Liver (tissue), 8 donors: ENCODE measurements at regions not wholly inside any gene's neighbourhood (a gene's known extent, or its start where the extent isn't known, plus 50 kb on each side); places are given as distances from the start of the nearest gene placed in this dataset.

ENCODE experiments used
- DNase-seq: peaks from one replicate; pipeline ENCODE4 v3.0.0-alpha.2; 2017; ENCODE audit warnings: low spot score
- H3K27ac ChIP-seq, 2 donors: one replicate each; pipeline ENCODE4 v1.7.0; 2013; ENCODE audit warnings: inconsistent platforms in 2 of 2, low read length in 2 of 2, control low read depth in 1 of 2, low read depth in 1 of 2, mild to moderate bottlenecking in 1 of 2
- H3K27me3 ChIP-seq, 4 donors: one replicate each; pipeline versions ENCODE4 v1.6.1 to v1.7.0; 2013; ENCODE audit warnings: low read length in 3 of 4, inconsistent platforms in 1 of 4, mild to moderate bottlenecking in 1 of 4, moderate library complexity in 1 of 4; ENCODE audit not compliant: control insufficient read depth in 4 of 4, insufficient read depth in 4 of 4
- H3K36me3 ChIP-seq, 4 donors: one replicate each; pipeline versions ENCODE4 v1.6.1 to v1.7.0; 2013; ENCODE audit warnings: low read length in 3 of 4, mild to moderate bottlenecking in 3 of 4, low read depth in 1 of 4, moderate library complexity in 1 of 4; ENCODE audit not compliant: control insufficient read depth in 4 of 4, insufficient read depth in 3 of 4
- H3K4me1 ChIP-seq, 4 donors: one replicate each; pipeline versions ENCODE4 v1.6.1 to v1.7.0; 2013; ENCODE audit warnings: low read length in 3 of 4, mild to moderate bottlenecking in 3 of 4, moderate library complexity in 1 of 4; ENCODE audit not compliant: control insufficient read depth in 4 of 4, insufficient read depth in 4 of 4
- H3K4me3 ChIP-seq, 3 donors: one replicate each; pipeline versions ENCODE4 v1.6.1 to v1.7.0; 2013; ENCODE audit warnings: low read length in 3 of 3, control low read depth in 1 of 3, low read depth in 1 of 3, mild to moderate bottlenecking in 1 of 3
- H3K9ac ChIP-seq, 2 donors: one replicate each; pipeline ENCODE4 v1.7.0; 2013; ENCODE audit warnings: low read length in 2 of 2, mild to moderate bottlenecking in 2 of 2, moderate library complexity in 2 of 2, control low read depth in 1 of 2, low read depth in 1 of 2
- H3K9me3 ChIP-seq, 4 donors: one replicate each; pipeline versions ENCODE4 v1.6.1 to v1.7.0; 2013; ENCODE audit warnings: low read length in 3 of 4; ENCODE audit not compliant: control insufficient read depth in 4 of 4
- ATF3 ChIP-seq: IDR thresholded peaks from 2 replicates; pipeline ENCODE4 v1.6.1; 2016; ENCODE audit warnings: antibody characterized with exemption
- CTCF ChIP-seq: fragments of 150-350 bp; IDR thresholded peaks from 2 replicates; pipeline ENCODE4 v1.5.1; 2017; ENCODE audit warnings: improper control_type of control experiment, low read depth, low read length; ENCODE audit not compliant: missing input control
- EGR1 ChIP-seq, 2 donors: IDR thresholded peaks; 2 replicates each; pipeline ENCODE4 v1.6.1; 2016 to 2018; ENCODE audit warnings: antibody characterized with exemption in 2 of 2, low read depth in 2 of 2
- FOXA1 ChIP-seq: IDR thresholded peaks from 2 replicates; pipeline ENCODE4 v1.6.1; 2016; ENCODE audit warnings: antibody characterized with exemption
- FOXA2 ChIP-seq: IDR thresholded peaks from 2 replicates; pipeline ENCODE4 v1.6.1; 2016; ENCODE audit warnings: antibody characterized with exemption
- GABPA ChIP-seq, 2 donors: IDR thresholded peaks in 1 of 2; conservative IDR thresholded peaks in 1 of 2; 2 replicates each; pipeline ENCODE4 v1.6.1; 2016; ENCODE audit warnings: antibody characterized with exemption in 2 of 2, mild to moderate bottlenecking in 1 of 2, moderate library complexity in 1 of 2
- HNF4A ChIP-seq, 2 donors: conservative IDR thresholded peaks; 2 replicates each; pipeline ENCODE4 v1.6.1; 2016; ENCODE audit warnings: antibody characterized with exemption in 2 of 2, mild to moderate bottlenecking in 2 of 2
- HNF4G ChIP-seq: IDR thresholded peaks from 2 replicates; pipeline ENCODE4 v1.6.1; 2016; ENCODE audit warnings: antibody characterized with exemption
- JUND ChIP-seq, 2 donors: IDR thresholded peaks; 2 replicates each; pipeline ENCODE4 v1.6.1; 2016; ENCODE audit warnings: antibody characterized with exemption in 2 of 2
- NR2F2 ChIP-seq: IDR thresholded peaks from 2 replicates; pipeline ENCODE4 v1.6.1; 2016; ENCODE audit warnings: antibody characterized with exemption
- RAD21 ChIP-seq, 2 donors: IDR thresholded peaks; 2 replicates each; pipeline ENCODE4 v1.6.1; 2016; ENCODE audit warnings: antibody characterized with exemption in 2 of 2, mild to moderate bottlenecking in 2 of 2
- REST ChIP-seq: IDR thresholded peaks from 2 replicates; pipeline ENCODE4 v1.6.1; 2016; ENCODE audit warnings: antibody characterized with exemption, mild to moderate bottlenecking
- RXRA ChIP-seq, 2 donors: IDR thresholded peaks; 2 replicates each; pipeline ENCODE4 v1.6.1; 2017 to 2018; ENCODE audit warnings: antibody characterized with exemption in 2 of 2, mild to moderate bottlenecking in 1 of 2
- SP1 ChIP-seq: IDR thresholded peaks from 2 replicates; pipeline ENCODE4 v1.6.1; 2018; ENCODE audit warnings: antibody characterized with exemption, mild to moderate bottlenecking
- TAF1 ChIP-seq: conservative IDR thresholded peaks from 2 replicates; pipeline ENCODE4 v1.6.1; 2016; ENCODE audit warnings: antibody characterized with exemption, mild to moderate bottlenecking
- YY1 ChIP-seq: IDR thresholded peaks from 2 replicates; pipeline ENCODE4 v1.6.1; 2016; ENCODE audit warnings: antibody characterized with exemption, mild to moderate bottlenecking
- ZBTB33 ChIP-seq: IDR thresholded peaks from 2 replicates; pipeline ENCODE4 v1.6.1; 2016; ENCODE audit warnings: antibody characterized with exemption
- WGBS: extraction: QIAGEN DNeasy Blood & Tissue Kit; methylation state at CpG from one replicate; pipeline ENCODE4 v1.1.7; 2013; 5-methylcytosine and 5-hydroxymethylcytosine counted together
- TF ChIP-seq, protein P1 (sequence below): IDR thresholded peaks from 2 replicates; pipeline ENCODE4 v1.6.1; 2016; ENCODE audit warnings: antibody characterized with exemption
- donor health status: healthy.
- donor health status: healthy.
- donor health status: healthy.
- donor health status: healthy.
- donor health status: healthy.

DNA sequence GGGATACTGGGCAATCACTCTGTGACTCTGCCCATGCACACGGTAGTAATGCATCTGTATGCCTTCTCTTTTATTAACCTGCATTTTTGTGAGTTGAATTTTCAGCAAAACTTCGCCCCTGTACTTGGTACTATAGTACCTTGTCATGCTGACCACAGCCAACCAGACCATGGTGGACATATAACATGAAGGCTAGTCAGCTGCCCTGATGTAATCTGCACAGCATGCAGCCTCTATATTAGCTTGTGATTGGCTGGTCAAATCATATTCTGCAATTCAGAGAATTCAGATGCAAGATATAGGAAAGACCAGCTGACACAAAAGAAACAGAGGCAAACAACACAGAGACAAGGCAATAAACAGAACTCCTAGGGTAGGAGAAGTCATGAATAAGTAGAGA, 200.9 kb upstream of the JARID2 start:
- H3K9ac ChIP-seq: no peak overlapping the region
- no peaks in the 10 kb centered on the region for H3K9me3 ChIP-seq
- no peak for DNase-seq
- WGBS: 89% methylated on average over 2 of the region's 2 CpGs
- H3K27me3 ChIP-seq: no peaks in the 10 kb centered on the region
- TF ChIP-seq RXRA (IDR thresholded peaks at IDR 0.05): no peak
- TF ChIP-seq EGR1 (IDR thresholded peaks at IDR 0.05; ENCODE audit: low read depth in 2 of 2): no peak
- no peak for TF ChIP-seq NR2F2
- no peak for TF ChIP-seq ATF3
- TF ChIP-seq SP1: no peak
- TF ChIP-seq ZBTB33: no peak
- TF ChIP-seq FOXA2: no peak
- TF ChIP-seq CTCF: no peak
- TF ChIP-seq, protein P1, sequence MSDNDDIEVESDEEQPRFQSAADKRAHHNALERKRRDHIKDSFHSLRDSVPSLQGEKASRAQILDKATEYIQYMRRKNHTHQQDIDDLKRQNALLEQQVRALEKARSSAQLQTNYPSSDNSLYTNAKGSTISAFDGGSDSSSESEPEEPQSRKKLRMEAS: no peak
- TF ChIP-seq FOXA1: no peak
- TF ChIP-seq REST: no peak
- TF ChIP-seq GABPA (IDR thresholded peaks at IDR 0.05 in 1 of 2, conservative IDR thresholded peaks at IDR 0.05 in 1 of 2): no peak
- no peak for TF ChIP-seq HNF4A (conservative IDR thresholded peaks at IDR 0.05)
- no peak for TF ChIP-seq JUND (IDR thresholded peaks at IDR 0.05)
- no peak for TF ChIP-seq TAF1
- no peak for TF ChIP-seq HNF4G
- no peak for TF ChIP-seq YY1
- TF ChIP-seq RAD21 (IDR thresholded peaks at IDR 0.05): no peak
- no peaks in the 10 kb centered on the region for H3K4me1 ChIP-seq
- H3K4me3 ChIP-seq: no peak overlapping the region
- no peak overlapping the region for H3K27ac ChIP-seq
- no peaks in the 10 kb centered on the region for H3K36me3 ChIP-seq

GRCh38 chr6:15046751-15047150, 199.1 kb upstream of the JARID2 start:
- H3K9me3 ChIP-seq: no peaks in the 10 kb centered on the region
- 89% methylated on average over 4 of the region's 4 CpGs for whole genome bisulfite sequencing
- no peaks in the 10 kb centered on the region for H3K36me3 ChIP-seq
- H3K4me1 ChIP-seq: no peaks in the 10 kb centered on the region
- H3K27ac ChIP-seq: no peak overlapping the region
- no peak overlapping the region for H3K9ac ChIP-seq
- no peak for DNase-seq
- no peaks in the 10 kb centered on the region for H3K27me3 ChIP-seq
- no peak overlapping the region for H3K4me3 ChIP-seq
- no peak for TF ChIP-seq HNF4G
- TF ChIP-seq YY1: no peak
- TF ChIP-seq, protein P1: no peak
- TF ChIP-seq JUND (IDR thresholded peaks at IDR 0.05): no peak
- TF ChIP-seq SP1: no peak
- TF ChIP-seq FOXA2: no peak
- no peak for TF ChIP-seq FOXA1
- TF ChIP-seq NR2F2: no peak
- TF ChIP-seq HNF4A (conservative IDR thresholded peaks at IDR 0.05): no peak
- TF ChIP-seq REST: no peak
- TF ChIP-seq CTCF: no peak
- no peak for TF ChIP-seq TAF1
